ENCODE measurements at regions not wholly inside any gene's neighbourhood (a gene's known extent, or its start where the extent isn't known, plus 50 kb on each side); places are given as distances from the start of the nearest gene placed in this dataset.

DNA sequence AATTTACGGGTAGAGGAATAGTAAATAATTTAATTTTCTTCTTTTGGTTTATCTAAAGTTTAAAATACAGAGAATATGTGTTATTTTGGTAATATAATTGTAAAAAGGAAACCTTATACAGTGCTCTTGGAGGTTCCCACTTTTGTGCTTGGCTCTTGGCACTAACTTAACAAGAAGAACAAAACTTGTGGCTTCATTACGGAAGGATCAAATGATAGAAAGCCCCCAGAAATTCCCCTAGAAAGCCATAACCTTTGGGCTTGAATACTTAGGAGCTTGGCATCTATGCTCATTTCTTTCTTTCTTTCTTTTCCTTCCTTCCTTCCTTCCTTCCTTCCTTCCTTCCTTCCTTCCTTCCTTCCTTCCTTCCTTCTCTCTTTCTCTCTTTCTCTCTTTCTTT is 197.5 kb downstream of the SOX2 start:
- TF ChIP-seq, protein P1, sequence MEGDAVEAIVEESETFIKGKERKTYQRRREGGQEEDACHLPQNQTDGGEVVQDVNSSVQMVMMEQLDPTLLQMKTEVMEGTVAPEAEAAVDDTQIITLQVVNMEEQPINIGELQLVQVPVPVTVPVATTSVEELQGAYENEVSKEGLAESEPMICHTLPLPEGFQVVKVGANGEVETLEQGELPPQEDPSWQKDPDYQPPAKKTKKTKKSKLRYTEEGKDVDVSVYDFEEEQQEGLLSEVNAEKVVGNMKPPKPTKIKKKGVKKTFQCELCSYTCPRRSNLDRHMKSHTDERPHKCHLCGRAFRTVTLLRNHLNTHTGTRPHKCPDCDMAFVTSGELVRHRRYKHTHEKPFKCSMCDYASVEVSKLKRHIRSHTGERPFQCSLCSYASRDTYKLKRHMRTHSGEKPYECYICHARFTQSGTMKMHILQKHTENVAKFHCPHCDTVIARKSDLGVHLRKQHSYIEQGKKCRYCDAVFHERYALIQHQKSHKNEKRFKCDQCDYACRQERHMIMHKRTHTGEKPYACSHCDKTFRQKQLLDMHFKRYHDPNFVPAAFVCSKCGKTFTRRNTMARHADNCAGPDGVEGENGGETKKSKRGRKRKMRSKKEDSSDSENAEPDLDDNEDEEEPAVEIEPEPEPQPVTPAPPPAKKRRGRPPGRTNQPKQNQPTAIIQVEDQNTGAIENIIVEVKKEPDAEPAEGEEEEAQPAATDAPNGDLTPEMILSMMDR (IDR thresholded peaks at IDR 0.05) = no peak
- TF ChIP-seq POLR2A (IDR thresholded peaks at IDR 0.05) = no peak

Measured in body of pancreas (tissue), 4 donors.